MCF 10A (cell line): ENCODE measurements at regions not wholly inside any gene's neighbourhood (a gene's known extent, or its start where the extent isn't known, plus 50 kb on each side); places are given as distances from the start of the nearest gene placed in this dataset.
"Not testable (repeated sequence)": the region's sequence is repeated elsewhere in the genome, so short reads cannot be mapped to it uniquely, and the experiment has no call there.

Experiments used
- BruUV-seq: library from RNA; stranded (reverse); fragments of 400-500 nt; replicated peaks from 2 replicates; lab custom pipeline; 2021; lab: Mats Ljungman, UMichigan
- CTCF ChIA-PET: fragments of 300-600 bp; sonication (Branson Sonifier 250); formaldehyde crosslinking; extraction: SDS; loops from one replicate; lab custom pipeline; 2021; ENCODE audit warnings: antibody characterized with exemption, inconsistent platforms; lab: Yijun Ruan, JAX
- POLR2A ChIA-PET: fragments of 300-600, 350-650 bp; sonication (Branson Sonifier 250); formaldehyde crosslinking; extraction: SDS; loops from one replicate; lab custom pipeline; 2020; ENCODE audit warnings: antibody characterized with exemption, inconsistent platforms; lab: Yijun Ruan, JAX
- DNase-seq: peaks from one replicate; pipeline ENCODE4 v3.0.0-alpha.2; 2018; ENCODE audit not compliant: unreplicated experiment
- H3K27ac Mint-ChIP-seq: one replicate; pipeline ENCODE4 v1.8.0; 2022; ENCODE audit warnings: mild to moderate bottlenecking, low read depth, mixed read lengths; ENCODE audit not compliant: unreplicated experiment
- H3K27me3 Mint-ChIP-seq: one replicate; pipeline ENCODE4 v1.8.0; 2022; ENCODE audit warnings: mixed read lengths; ENCODE audit not compliant: insufficient read depth, unreplicated experiment
- H3K36me3 Mint-ChIP-seq: one replicate; pipeline ENCODE4 v1.8.0; 2022; ENCODE audit warnings: mild to moderate bottlenecking, moderate library complexity, mixed read lengths; ENCODE audit not compliant: insufficient read depth, unreplicated experiment
- H3K4me1 Mint-ChIP-seq: one replicate; pipeline ENCODE4 v1.8.0; 2022; ENCODE audit warnings: mixed read lengths; ENCODE audit not compliant: insufficient read depth, unreplicated experiment
- H3K4me3 Mint-ChIP-seq: one replicate; pipeline ENCODE4 v1.8.0; 2022; ENCODE audit warnings: mild to moderate bottlenecking, moderate library complexity, mixed read lengths; ENCODE audit not compliant: unreplicated experiment
- H3K9me3 Mint-ChIP-seq: one replicate; pipeline ENCODE4 v1.8.0; 2022; ENCODE audit warnings: mixed read lengths; ENCODE audit not compliant: unreplicated experiment
- intact Hi-C: fragments of 100-400 bp; cut with micrococcal nuclease; formaldehyde crosslinking; loops from 2 replicates; pipeline ENCODE4 v1.14.1; 2022
- TF ChIP-seq, protein P1 (sequence below): fragments of 200-600 bp; IDR thresholded peaks from one replicate; pipeline ENCODE4 v1.8.0; 2022; ENCODE audit warnings: antibody characterized with exemption, mild to moderate bottlenecking; ENCODE audit not compliant: unreplicated experiment

DNA sequence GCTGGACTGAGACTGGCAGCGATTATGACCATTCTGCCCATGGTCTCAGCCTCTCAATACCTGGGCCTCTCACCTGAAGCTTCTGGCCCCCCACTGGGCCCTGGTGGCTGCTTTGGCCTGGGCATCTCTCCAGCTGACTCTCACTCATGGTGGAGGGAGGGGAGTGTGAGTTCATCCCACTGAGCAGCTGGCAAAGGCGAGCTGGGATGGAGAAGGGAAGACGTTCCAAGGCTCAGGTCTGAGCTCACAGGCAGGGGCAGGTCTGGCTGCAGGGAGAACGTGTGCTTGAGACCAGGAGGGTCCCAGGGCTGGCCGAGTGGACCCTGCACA, 103.5 kb downstream of the TMEM121 start:
- Mint-ChIP-seq H3K4me3 (no peak overlapping the region), H3K27me3 (peaks cover 22% of the 10 kb centered on the region), H3K9me3 (peaks cover 21% of the 10 kb centered on the region), H3K36me3 (no peaks in the 10 kb centered on the region), H3K27ac (no peak overlapping the region), H3K4me1 (no peaks in the 10 kb centered on the region)
- ChIA-PET POLR2A (interaction anchor here (2.3 kb wide), 1 partner anchor 19 kb away, joined by 6 read pairs; no protein-coding TSS in a partner anchor), CTCF (no interaction called here)
- intact Hi-C loops, result no loop called here
- DNase-seq, result no peak
- BruUV-seq, result no TSS peak
- TF ChIP-seq, protein P1, sequence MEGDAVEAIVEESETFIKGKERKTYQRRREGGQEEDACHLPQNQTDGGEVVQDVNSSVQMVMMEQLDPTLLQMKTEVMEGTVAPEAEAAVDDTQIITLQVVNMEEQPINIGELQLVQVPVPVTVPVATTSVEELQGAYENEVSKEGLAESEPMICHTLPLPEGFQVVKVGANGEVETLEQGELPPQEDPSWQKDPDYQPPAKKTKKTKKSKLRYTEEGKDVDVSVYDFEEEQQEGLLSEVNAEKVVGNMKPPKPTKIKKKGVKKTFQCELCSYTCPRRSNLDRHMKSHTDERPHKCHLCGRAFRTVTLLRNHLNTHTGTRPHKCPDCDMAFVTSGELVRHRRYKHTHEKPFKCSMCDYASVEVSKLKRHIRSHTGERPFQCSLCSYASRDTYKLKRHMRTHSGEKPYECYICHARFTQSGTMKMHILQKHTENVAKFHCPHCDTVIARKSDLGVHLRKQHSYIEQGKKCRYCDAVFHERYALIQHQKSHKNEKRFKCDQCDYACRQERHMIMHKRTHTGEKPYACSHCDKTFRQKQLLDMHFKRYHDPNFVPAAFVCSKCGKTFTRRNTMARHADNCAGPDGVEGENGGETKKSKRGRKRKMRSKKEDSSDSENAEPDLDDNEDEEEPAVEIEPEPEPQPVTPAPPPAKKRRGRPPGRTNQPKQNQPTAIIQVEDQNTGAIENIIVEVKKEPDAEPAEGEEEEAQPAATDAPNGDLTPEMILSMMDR, result no peak

DNA sequence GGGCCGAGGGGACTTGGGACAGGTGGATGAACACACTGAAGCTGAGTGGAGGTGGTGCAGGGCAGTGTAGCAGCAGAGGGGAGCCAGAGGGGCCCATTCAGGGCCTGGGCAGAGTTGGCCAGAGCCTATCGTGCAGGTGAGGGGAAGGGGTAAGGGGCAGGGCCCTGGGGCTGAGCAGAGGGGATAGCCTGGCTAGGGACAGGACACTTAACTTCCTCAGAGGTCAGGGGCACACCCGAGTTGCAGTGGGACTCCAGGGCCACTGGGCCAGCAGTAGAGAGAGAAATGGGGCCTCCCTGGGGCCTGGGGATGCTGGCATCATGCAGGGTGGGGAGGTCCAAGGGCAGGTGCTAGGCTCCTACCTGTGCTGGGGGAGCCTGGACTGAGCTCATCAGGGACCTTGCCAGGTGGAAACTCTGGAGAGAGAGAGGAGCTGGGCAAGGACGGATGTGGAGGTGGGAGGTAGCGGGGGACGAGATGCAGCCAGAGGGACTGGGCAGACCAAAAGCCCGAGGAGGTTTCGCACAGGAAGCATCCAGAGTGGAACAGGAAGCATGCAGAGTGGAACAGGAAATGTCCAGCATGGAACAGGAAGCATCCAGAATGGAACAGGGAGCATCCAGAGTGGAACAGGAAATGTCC, 104.0 kb downstream of the TMEM121 start:
- intact Hi-C loops, result not testable (repeated sequence)
- peaks cover 21% of the 10 kb centered on the region for H3K9me3 Mint-ChIP-seq

DNA sequence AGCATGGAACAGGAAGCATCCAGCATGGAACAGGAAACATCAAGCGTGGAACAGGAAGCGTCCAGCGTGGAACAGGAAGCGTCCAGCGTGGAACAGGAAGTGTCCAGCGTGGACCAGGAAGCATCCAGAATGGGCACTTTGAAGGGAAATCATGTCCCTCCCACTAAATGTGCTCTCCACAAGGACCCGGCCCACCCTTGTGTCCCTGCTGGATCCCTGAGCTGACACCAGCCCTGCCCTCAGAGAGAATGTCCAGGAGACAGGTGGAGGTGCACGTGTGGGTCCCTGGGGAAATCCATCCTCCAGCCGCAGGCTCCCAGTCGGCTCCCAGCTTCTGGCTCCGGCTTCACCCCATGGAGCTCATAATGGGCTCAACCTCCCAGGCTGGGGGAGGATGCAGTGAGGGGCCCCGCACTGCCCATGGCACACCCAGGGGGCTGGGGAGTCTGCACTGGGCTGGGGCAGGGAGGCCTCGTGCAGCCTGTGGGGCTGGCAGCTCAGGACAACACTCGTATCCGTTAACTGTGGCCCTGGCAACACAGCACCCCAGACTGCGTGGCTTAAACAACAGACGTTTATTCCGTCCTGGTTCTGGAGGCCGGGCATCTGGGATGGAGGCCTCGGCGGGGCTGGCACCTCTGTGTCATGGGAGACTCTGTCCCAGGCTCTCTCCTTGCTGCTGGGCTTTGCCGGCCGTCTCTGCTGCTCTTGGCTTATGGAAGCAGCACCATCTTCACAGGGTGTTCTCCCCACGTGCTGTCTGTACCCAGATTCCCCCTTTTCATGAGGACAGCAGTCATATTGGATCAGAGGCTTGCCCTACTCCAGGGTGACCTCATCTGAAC, 104.8 kb downstream of the TMEM121 start:
- POLR2A ChIA-PET, H3K4me1 Mint-ChIP-seq, intact Hi-C loops, BruUV-seq, H3K4me3 Mint-ChIP-seq, H3K27ac Mint-ChIP-seq, H3K36me3 Mint-ChIP-seq, DNase-seq: not testable (repeated sequence)
- CTCF ChIA-PET, result interaction anchor here (0.6 kb wide), 1 partner anchor 15 kb away, joined by 3 read pairs; no protein-coding TSS in a partner anchor
- peaks cover 22% of the 10 kb centered on the region for H3K27me3 Mint-ChIP-seq
- H3K9me3 Mint-ChIP-seq, result peaks cover 21% of the 10 kb centered on the region

More for the DNA sequence above, 104.0 kb downstream of the TMEM121 start:
- H3K27ac Mint-ChIP-seq, H3K4me3 Mint-ChIP-seq, H3K4me1 Mint-ChIP-seq, BruUV-seq, H3K36me3 Mint-ChIP-seq, DNase-seq: not testable (repeated sequence)
- CTCF ChIA-PET, result interaction anchor here (0.6 kb wide), 1 partner anchor 14 kb away, joined by 3 read pairs; no protein-coding TSS in a partner anchor
- H3K27me3 Mint-ChIP-seq, result peaks cover 22% of the 10 kb centered on the region
- POLR2A ChIA-PET, result interaction anchor here (2.3 kb wide), 1 partner anchor 18 kb away, joined by 6 read pairs; no protein-coding TSS in a partner anchor

DNA sequence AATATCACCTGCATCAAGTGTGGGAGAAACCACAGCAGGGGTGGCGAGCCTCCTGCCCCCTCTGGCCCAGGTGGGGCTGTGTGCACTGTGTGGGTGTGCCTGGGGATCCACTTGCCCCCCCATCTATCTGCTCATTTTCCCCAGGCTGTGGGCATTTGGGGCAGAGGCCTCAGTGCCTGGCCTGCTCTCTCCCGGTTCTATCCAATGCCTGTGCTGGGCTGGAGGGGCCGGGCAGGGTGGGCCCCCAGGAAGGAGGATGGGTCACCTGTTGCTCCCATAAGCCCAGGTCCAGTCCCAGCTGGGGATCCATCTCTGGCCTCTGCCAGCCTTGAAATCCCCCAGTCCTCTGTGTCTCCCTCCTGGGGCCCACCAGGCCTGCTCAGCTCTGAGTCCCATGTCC, 105.6 kb downstream of the TMEM121 start:
- intact Hi-C loops, result no loop called here
- H3K36me3 Mint-ChIP-seq, result no peaks in the 10 kb centered on the region
- H3K9me3 Mint-ChIP-seq, result peaks cover 21% of the 10 kb centered on the region
- POLR2A ChIA-PET, result no interaction called here
- H3K4me3 Mint-ChIP-seq, result no peak overlapping the region
- CTCF ChIA-PET, result no interaction called here
- TF ChIP-seq, protein P1, result no peak
- H3K4me1 Mint-ChIP-seq, result no peaks in the 10 kb centered on the region
- DNase-seq, result no peak
- no peak overlapping the region for H3K27ac Mint-ChIP-seq
- no TSS peak for BruUV-seq
- H3K27me3 Mint-ChIP-seq, result peaks cover 22% of the 10 kb centered on the region

DNA sequence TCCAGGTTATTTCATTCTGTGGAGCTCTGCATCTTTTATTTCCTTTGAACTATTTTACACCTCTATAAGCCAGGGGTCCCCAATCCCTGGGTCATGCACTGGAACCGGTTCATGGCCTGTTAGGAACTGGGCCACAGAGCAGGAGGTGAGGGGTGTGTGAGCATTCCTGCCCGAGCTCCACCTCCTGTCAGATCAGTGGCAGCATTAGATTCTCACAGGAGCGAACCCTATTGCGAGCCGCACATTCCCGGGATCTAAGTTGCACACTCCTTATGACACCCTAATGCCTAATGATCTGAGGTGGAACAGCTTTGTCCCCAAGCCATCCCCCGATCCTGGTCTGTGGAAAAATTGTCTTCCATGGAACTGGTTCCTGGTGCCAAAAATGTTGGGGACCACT, 107.2 kb downstream of the TMEM121 start:
- intact Hi-C loops, result not testable (repeated sequence)

More for the DNA sequence above, 107.2 kb downstream of the TMEM121 start:
- CTCF ChIA-PET, H3K36me3 Mint-ChIP-seq, H3K4me3 Mint-ChIP-seq, BruUV-seq, POLR2A ChIA-PET, H3K27ac Mint-ChIP-seq, H3K4me1 Mint-ChIP-seq, DNase-seq: not testable (repeated sequence)
- peaks cover 21% of the 10 kb centered on the region for H3K9me3 Mint-ChIP-seq
- H3K27me3 Mint-ChIP-seq, result peaks cover 13% of the 10 kb centered on the region
